Activated naive CD4-positive, alpha-beta T cell treated with anti-CD3 and anti-CD28 coated beads for 36 hours (primary cell): ENCODE measurements at regions not wholly inside any gene's neighbourhood (a gene's known extent, or its start where the extent isn't known, plus 50 kb on each side); places are given as distances from the start of the nearest gene placed in this dataset.
"Not testable (repeated sequence)": the region's sequence is repeated elsewhere in the genome, so short reads cannot be mapped to it uniquely, and the experiment has no call there.

Experiments
- CTCF ChIA-PET: fragments of 350-600 bp; sonication (Branson Sonifier 250); formaldehyde crosslinking; loops from one replicate; lab custom pipeline; 2021; ENCODE audit warnings: antibody characterized with exemption; lab: Charles Lee
- DNase-seq: peaks from one replicate; pipeline ENCODE4 v3.0.0-alpha.2; 2020
- H3K27ac Mint-ChIP-seq: one replicate; pipeline ENCODE4 v1.8.0; 2021; ENCODE audit warnings: mild to moderate bottlenecking, mixed read lengths
- H3K27me3 Mint-ChIP-seq: one replicate; pipeline ENCODE4 v1.8.0; 2021; ENCODE audit warnings: low read depth, mixed read lengths
- H3K36me3 Mint-ChIP-seq: one replicate; pipeline ENCODE4 v1.8.0; 2021; ENCODE audit warnings: low read depth, mixed read lengths
- H3K4me1 Mint-ChIP-seq: one replicate; pipeline ENCODE4 v1.8.0; 2021; ENCODE audit warnings: low read depth, mixed read lengths
- H3K4me3 Mint-ChIP-seq: one replicate; pipeline ENCODE4 v1.8.0; 2021; ENCODE audit warnings: mild to moderate bottlenecking, moderate library complexity, mixed read lengths
- H3K9me3 Mint-ChIP-seq: one replicate; pipeline ENCODE4 v1.8.0; 2021; ENCODE audit warnings: mixed read lengths
- intact Hi-C: fragments of 100-400 bp; cut with micrococcal nuclease; formaldehyde crosslinking; loops from one replicate; pipeline ENCODE4 v1.15.1; 2023

- intact Hi-C loops, H3K4me1 Mint-ChIP-seq, CTCF ChIA-PET, H3K9me3 Mint-ChIP-seq, H3K4me3 Mint-ChIP-seq, H3K27ac Mint-ChIP-seq, H3K36me3 Mint-ChIP-seq, DNase-seq, H3K27me3 Mint-ChIP-seq: not testable (repeated sequence)
Observed at GRCh38 chr4:9556076-9556475, 111.9 kb downstream of the DEFB131A start.

GRCh38 chr4:9577869-9578268, 133.7 kb downstream of the DEFB131A start:
- H3K9me3 Mint-ChIP-seq: peaks cover 30% of the 10 kb centered on the region
- H3K4me1 Mint-ChIP-seq, H3K4me3 Mint-ChIP-seq, CTCF ChIA-PET, H3K27ac Mint-ChIP-seq, H3K36me3 Mint-ChIP-seq, intact Hi-C loops, H3K27me3 Mint-ChIP-seq: not testable (repeated sequence)
- peak; percentile 13 for DNase-seq

- peaks cover 12% of the 10 kb centered on the region for H3K9me3 Mint-ChIP-seq
- H3K4me1 Mint-ChIP-seq, H3K4me3 Mint-ChIP-seq, DNase-seq, H3K36me3 Mint-ChIP-seq, intact Hi-C loops, H3K27ac Mint-ChIP-seq, H3K27me3 Mint-ChIP-seq, CTCF ChIA-PET: not testable (repeated sequence)
Observed at GRCh38 chr4:9582880-9583279, 138.7 kb downstream of the DEFB131A start.

GRCh38 chr4:9592010-9592409, 147.8 kb downstream of the DEFB131A start:
- peaks cover 31% of the 10 kb centered on the region for H3K9me3 Mint-ChIP-seq
- H3K27ac Mint-ChIP-seq: no peak overlapping the region
- H3K4me1 Mint-ChIP-seq: no peaks in the 10 kb centered on the region
- intact Hi-C loops: no loop called here
- H3K36me3 Mint-ChIP-seq: peaks cover 20% of the 10 kb centered on the region
- no peak for DNase-seq
- CTCF ChIA-PET: no interaction called here
- no peak overlapping the region for H3K4me3 Mint-ChIP-seq
- H3K27me3 Mint-ChIP-seq: no peaks in the 10 kb centered on the region

DNA sequence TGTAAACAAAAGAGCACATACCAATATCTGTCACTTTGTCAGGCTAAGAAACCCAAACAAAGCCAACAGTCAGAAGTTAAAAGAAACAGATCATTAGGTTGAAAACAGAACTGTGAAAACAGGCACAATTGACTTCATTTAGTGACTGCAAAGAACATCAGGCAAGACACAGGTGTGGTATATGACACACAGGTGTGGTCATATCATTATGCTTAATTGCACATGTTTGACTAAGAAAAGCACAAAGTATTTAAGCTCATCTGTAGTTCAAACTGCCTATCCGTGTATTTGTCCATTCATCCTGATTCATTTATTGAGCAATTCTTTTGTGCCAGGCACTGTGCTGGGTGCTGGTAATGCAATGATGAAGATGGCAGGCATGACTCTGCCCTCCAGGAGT, 150.7 kb downstream of the DEFB131A start:
- Mint-ChIP-seq H3K4me3 (no peak overlapping the region), H3K27ac (no peak overlapping the region), H3K9me3 (peaks cover 24% of the 10 kb centered on the region), H3K36me3 (peaks cover 22% of the 10 kb centered on the region), H3K4me1 (no peaks in the 10 kb centered on the region), H3K27me3 (no peaks in the 10 kb centered on the region)
- intact Hi-C loops: no loop called here
- CTCF ChIA-PET: no interaction called here
- DNase-seq: no peak

DNA sequence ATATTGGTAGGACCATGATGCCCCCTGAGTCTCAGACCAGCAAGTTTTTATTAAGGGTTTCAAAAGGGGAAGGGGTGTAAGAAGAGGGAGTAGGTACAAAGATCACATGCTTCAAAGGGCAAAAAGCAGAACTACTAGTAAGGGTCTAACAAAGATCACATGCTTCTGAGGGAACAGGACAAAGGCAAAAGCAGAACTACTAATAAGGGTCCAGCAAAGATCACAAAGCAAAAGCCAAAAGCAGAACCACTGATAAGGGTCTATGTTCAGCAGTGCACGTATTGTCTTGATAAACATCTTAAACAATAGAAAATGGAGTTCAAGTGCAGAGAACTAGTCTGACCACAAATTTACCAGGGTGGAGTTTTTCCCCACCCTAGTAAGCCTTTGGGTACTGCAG, 151.3 kb downstream of the DEFB131A start:
- Mint-ChIP-seq H3K36me3 (peaks cover 22% of the 10 kb centered on the region), H3K9me3 (peaks cover 22% of the 10 kb centered on the region)
- CTCF ChIA-PET, DNase-seq, H3K27me3 Mint-ChIP-seq, H3K4me1 Mint-ChIP-seq, H3K4me3 Mint-ChIP-seq, H3K27ac Mint-ChIP-seq, intact Hi-C loops: not testable (repeated sequence)

DNA sequence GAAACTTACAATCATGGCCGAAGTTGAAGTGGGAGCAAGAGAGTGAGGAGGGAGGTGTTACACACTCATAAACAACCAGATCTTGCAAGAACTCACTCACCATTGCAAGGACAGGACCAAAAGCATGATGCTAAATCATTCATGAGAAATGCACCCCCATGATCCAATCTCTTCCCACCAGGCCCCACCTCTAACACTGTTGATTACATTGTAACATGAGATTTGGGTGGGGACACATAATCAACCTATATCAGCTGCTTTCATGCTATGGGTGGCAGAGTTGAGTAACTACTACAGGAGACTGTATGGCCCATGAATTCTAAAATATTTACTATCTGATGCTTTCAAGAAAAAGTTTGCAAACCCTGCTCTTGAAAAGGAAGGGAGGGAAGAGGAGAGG, 155.1 kb downstream of the DEFB131A start:
- no peak for DNase-seq
- Mint-ChIP-seq H3K36me3 (peaks cover 14% of the 10 kb centered on the region), H3K27me3 (no peaks in the 10 kb centered on the region), H3K27ac (no peak overlapping the region), H3K4me1 (peaks cover 24% of the 10 kb centered on the region), H3K4me3 (no peak overlapping the region), H3K9me3 (peaks cover 13% of the 10 kb centered on the region)
- CTCF ChIA-PET: no interaction called here
- intact Hi-C loops: no loop called here

- H3K36me3 Mint-ChIP-seq: peaks cover 11% of the 10 kb centered on the region
- intact Hi-C loops: loop anchor here (10.0 kb wide), 3 partner anchors 225 to 505 kb away; no protein-coding TSS in a partner anchor
- CTCF ChIA-PET: no interaction called here
Observed at GRCh38 chr4:9600246-9600645, 156.0 kb downstream of the DEFB131A start.

GRCh38 chr4:9602389-9602914, 158.2 kb downstream of the DEFB131A start:
- no peaks in the 10 kb centered on the region for H3K9me3 Mint-ChIP-seq
- no peak for DNase-seq
- no peak overlapping the region for H3K27ac Mint-ChIP-seq
- intact Hi-C loops: loop anchor here (10.0 kb wide), 3 partner anchors 222 to 502 kb away; no protein-coding TSS in a partner anchor
- CTCF ChIA-PET: interaction anchor here (0.9 kb wide), 1 partner anchor 70 kb away, joined by 3 read pairs; no protein-coding TSS in a partner anchor
- peaks cover 42% of the 10 kb centered on the region for H3K4me1 Mint-ChIP-seq
- no peak overlapping the region for H3K4me3 Mint-ChIP-seq
- H3K27me3 Mint-ChIP-seq: no peaks in the 10 kb centered on the region
- H3K36me3 Mint-ChIP-seq: peaks cover 2% of the 10 kb centered on the region

More at GRCh38 chr4:9600246-9600645, 156.0 kb downstream of the DEFB131A start:
- H3K27me3 Mint-ChIP-seq: no peaks in the 10 kb centered on the region
- H3K27ac Mint-ChIP-seq: no peak overlapping the region
- peaks cover 10% of the 10 kb centered on the region for H3K9me3 Mint-ChIP-seq
- H3K4me1 Mint-ChIP-seq: peaks cover 34% of the 10 kb centered on the region
- DNase-seq: no peak
- H3K4me3 Mint-ChIP-seq: no peak overlapping the region

DNA sequence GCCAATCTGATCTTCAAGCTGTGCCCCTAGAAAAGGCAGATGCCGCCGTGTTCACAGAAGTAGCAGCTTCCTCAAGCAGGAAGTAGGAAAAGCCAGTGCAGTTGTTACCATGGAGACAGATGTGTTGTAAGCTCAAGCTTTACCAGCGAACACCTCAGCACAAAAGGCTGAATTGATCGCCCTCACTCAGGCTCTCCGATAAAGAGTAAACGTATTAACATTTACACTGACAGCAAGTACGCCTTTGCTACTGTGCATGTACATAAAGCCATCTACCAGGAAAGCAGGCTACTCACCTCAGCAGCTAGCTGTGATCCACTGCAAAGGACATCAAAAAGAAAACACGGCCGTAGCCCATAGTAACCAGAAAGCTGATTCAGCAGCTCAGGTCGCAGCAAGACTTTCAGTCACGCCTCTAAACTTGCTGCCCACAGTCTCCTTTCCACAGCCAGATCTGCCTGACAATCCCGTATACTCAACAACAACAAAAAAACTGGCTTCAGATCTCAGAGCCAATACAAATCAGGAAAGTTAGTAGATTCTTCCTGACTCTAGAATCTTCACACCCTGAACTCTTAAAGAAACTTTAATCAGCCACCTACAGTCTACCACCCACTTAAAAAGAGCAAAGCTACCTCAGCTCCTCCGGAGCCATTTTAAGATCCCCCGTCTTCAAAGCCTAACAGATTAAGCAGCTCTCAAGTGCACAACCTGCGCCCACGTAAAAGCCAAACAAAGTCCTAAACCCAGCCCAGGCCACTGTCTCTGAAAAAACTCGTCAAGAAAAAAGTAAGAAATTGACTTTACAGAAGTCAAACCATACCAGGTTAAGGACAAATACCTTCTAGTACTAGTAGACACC, 160.0 kb downstream of the DEFB131A start:
- DNase-seq: peak; percentile 46
- not testable (repeated sequence) for H3K27me3 Mint-ChIP-seq, H3K9me3 Mint-ChIP-seq, H3K36me3 Mint-ChIP-seq
- intact Hi-C loops: loop anchor here (10.0 kb wide), 3 partner anchors 221 to 501 kb away; no protein-coding TSS in a partner anchor
- CTCF ChIA-PET: interaction anchor here (1.4 kb wide), 1 partner anchor 72 kb away, joined by 4 read pairs; no protein-coding TSS in a partner anchor
- Mint-ChIP-seq H3K4me1 (peaks cover 42% of the 10 kb centered on the region), H3K27ac (peak overlapping the region; percentile 86), H3K4me3 (peak overlapping the region; percentile 81)

GRCh38 chr4:9604893-9605190, 160.6 kb downstream of the DEFB131A start:
- peak; percentile 7 for DNase-seq
- intact Hi-C loops: loop anchor here (10.0 kb wide), 3 partner anchors 220 to 500 kb away; no protein-coding TSS in a partner anchor
- H3K27ac Mint-ChIP-seq: peak overlapping the region; percentile 86
- not testable (repeated sequence) for H3K36me3 Mint-ChIP-seq, H3K9me3 Mint-ChIP-seq, H3K27me3 Mint-ChIP-seq
- peaks cover 42% of the 10 kb centered on the region for H3K4me1 Mint-ChIP-seq
- peak overlapping the region; percentile 81 for H3K4me3 Mint-ChIP-seq
- CTCF ChIA-PET: interaction anchor here (1.4 kb wide), 1 partner anchor 73 kb away, joined by 4 read pairs; no protein-coding TSS in a partner anchor

GRCh38 chr4:9608300-9608699, 164.1 kb downstream of the DEFB131A start:
- DNase-seq: no peak
- H3K36me3 Mint-ChIP-seq: no peaks in the 10 kb centered on the region
- CTCF ChIA-PET: no interaction called here

GRCh38 chr4:9610321-9610720, 166.1 kb downstream of the DEFB131A start:
- H3K36me3 Mint-ChIP-seq, H3K27me3 Mint-ChIP-seq, intact Hi-C loops, CTCF ChIA-PET, H3K27ac Mint-ChIP-seq, H3K4me3 Mint-ChIP-seq, H3K4me1 Mint-ChIP-seq, H3K9me3 Mint-ChIP-seq, DNase-seq: not testable (repeated sequence)

More at GRCh38 chr4:9608300-9608699, 164.1 kb downstream of the DEFB131A start:
- peaks cover 26% of the 10 kb centered on the region for H3K4me1 Mint-ChIP-seq
- intact Hi-C loops: loop anchor here (10.0 kb wide), 3 partner anchors 217 to 497 kb away; no protein-coding TSS in a partner anchor
- no peaks in the 10 kb centered on the region for H3K9me3 Mint-ChIP-seq
- no peaks in the 10 kb centered on the region for H3K27me3 Mint-ChIP-seq
- H3K27ac Mint-ChIP-seq: no peak overlapping the region
- H3K4me3 Mint-ChIP-seq: no peak overlapping the region
